Endothelial cell of umbilical vein (primary cell): ENCODE measurements at regions not wholly inside any gene's neighbourhood (a gene's known extent, or its start where the extent isn't known, plus 50 kb on each side); places are given as distances from the start of the nearest gene placed in this dataset.

Experiments used
- BruUV-seq: library from RNA; stranded (reverse); fragments of 400-500 nt; replicated peaks from 2 replicates; lab custom pipeline; 2021; lab: Mats Ljungman, UMichigan
- CTCF ChIA-PET: fragments of 300-600, 350-600 bp; sonication (Branson Sonifier 250); formaldehyde crosslinking; loops from one replicate; lab custom pipeline; 2021; ENCODE audit warnings: antibody characterized with exemption, inconsistent platforms; lab: Charles Lee
- POLR2A ChIA-PET: fragments of 300-600, 350-600 bp; sonication (Branson Sonifier 250); formaldehyde crosslinking; loops from one replicate; lab custom pipeline; 2021; ENCODE audit warnings: antibody characterized with exemption, inconsistent platforms; lab: Charles Lee
- DNase-seq: peaks from one replicate; pipeline ENCODE4 v3.0.0-alpha.2; 2011; ENCODE audit warnings: low read depth, low spot score
- FAIRE-seq: peaks from 2 replicates; lab custom pipeline; 2011; peaks lifted over from hg19 to GRCh38; lab: Jason Lieb, UNC
- H2AFZ ChIP-seq: 2 replicates; pipeline ENCODE4 v1.6.0; 2012; ENCODE audit warnings: low read depth, low read length, control low read depth, inconsistent platforms
- H3K27ac ChIP-seq: 2 replicates; pipeline ENCODE4 v1.5.1; 2011; ENCODE audit warnings: low read depth, mild to moderate bottlenecking, control low read depth, low read length, moderate library complexity; ENCODE audit not compliant: insufficient read depth
- H3K27me3 ChIP-seq, 2 experiments: 2 replicates each; pipeline versions ENCODE4 v1.6.0 to v1.6.1; 2011; ENCODE audit warnings: low read length in 2 of 2, mixed read lengths in 1 of 2; ENCODE audit not compliant: control insufficient read depth in 2 of 2, insufficient read depth in 2 of 2
- H3K36me3 ChIP-seq, 2 experiments: 2 replicates in 1 of 2; 3 replicates in 1 of 2; pipeline ENCODE4 v1.5.1; 2011; ENCODE audit warnings: low read length in 2 of 2, mild to moderate bottlenecking in 1 of 2, moderate library complexity in 1 of 2; ENCODE audit not compliant: control insufficient read depth in 2 of 2, insufficient read depth in 2 of 2; ENCODE audit errors: extremely low read depth in 1 of 2
- H3K4me1 ChIP-seq: 3 replicates; pipeline ENCODE4 v1.5.1; 2011; ENCODE audit warnings: mild to moderate bottlenecking, low read length; ENCODE audit not compliant: control insufficient read depth, insufficient read depth; ENCODE audit errors: extremely low read depth
- H3K4me2 ChIP-seq: 2 replicates; pipeline ENCODE4 v1.6.1; 2011; ENCODE audit warnings: low read length, control low read depth, mixed read lengths; ENCODE audit not compliant: insufficient read depth
- H3K4me3 ChIP-seq, 3 experiments: fragments of 200-600 bp in 1 of 3; sonication (generic), shearing (Covaris generic) in 1 of 3; replicated peaks in 1 of 3; 2 replicates each; pipeline ENCODE4 v1.5.1; 2011 to 2016; ENCODE audit warnings: control low read depth in 3 of 3, low read length in 3 of 3, mild to moderate bottlenecking in 2 of 3, inconsistent platforms in 1 of 3, low read depth in 1 of 3, moderate library complexity in 1 of 3; ENCODE audit not compliant: insufficient read depth in 1 of 3
- H3K79me2 ChIP-seq: 2 replicates; pipeline ENCODE4 v1.6.0; 2012; ENCODE audit warnings: low read length, inconsistent platforms; ENCODE audit not compliant: control insufficient read depth, insufficient read depth
- H3K9ac ChIP-seq: replicated peaks from 2 replicates; pipeline ENCODE3; 2011; ENCODE audit warnings: low read length, control low read depth; ENCODE audit not compliant: insufficient read depth; ENCODE audit errors: extremely low read depth
- H3K9me1 ChIP-seq: replicated peaks from 3 replicates; pipeline ENCODE4 v1.6.0; 2011; ENCODE audit warnings: mild to moderate bottlenecking, low read length; ENCODE audit not compliant: control insufficient read depth, insufficient read depth; ENCODE audit errors: extremely low read depth
- H3K9me3 ChIP-seq: replicated peaks from 2 replicates; pipeline ENCODE4 v1.5.1; 2012; ENCODE audit warnings: low read length, inconsistent platforms; ENCODE audit not compliant: control insufficient read depth, insufficient read depth
- H4K20me1 ChIP-seq: replicated peaks from 2 replicates; pipeline ENCODE3; 2011; ENCODE audit warnings: mild to moderate bottlenecking, low read length; ENCODE audit not compliant: control insufficient read depth, insufficient read depth; ENCODE audit errors: extremely low read depth
- CTCF ChIP-seq, 2 donors: IDR thresholded peaks; 1 replicate in 1 of 2; 2 replicates in 1 of 2; pipeline ENCODE4 v1.5.1; 2011; ENCODE audit warnings: low read length in 2 of 2, mild to moderate bottlenecking in 2 of 2, moderate library complexity in 2 of 2, control low read depth in 1 of 2, inconsistent platforms in 1 of 2, low read depth in 1 of 2; ENCODE audit not compliant: insufficient read depth in 1 of 2; ENCODE audit errors: extremely low read depth in 1 of 2
- EZH2 ChIP-seq: IDR thresholded peaks from 2 replicates; pipeline ENCODE4 v1.6.1; 2012; ENCODE audit warnings: borderline replicate concordance, low read depth, mild to moderate bottlenecking, moderate library complexity, low read length, inconsistent platforms; ENCODE audit not compliant: severe bottlenecking
- FOS ChIP-seq: IDR thresholded peaks from 2 replicates; pipeline ENCODE4 v1.6.1; 2011; ENCODE audit warnings: mild to moderate bottlenecking, low read length, moderate library complexity, borderline replicate concordance; ENCODE audit not compliant: insufficient read depth
- GATA2 ChIP-seq: IDR thresholded peaks from 2 replicates; pipeline ENCODE4 v1.7.0; 2011; ENCODE audit warnings: low read depth, mild to moderate bottlenecking, moderate library complexity, mixed read lengths, low read length; ENCODE audit not compliant: insufficient read length, insufficient read depth
- JUN ChIP-seq: IDR thresholded peaks from 2 replicates; pipeline ENCODE4 v1.6.1; 2011; ENCODE audit warnings: borderline replicate concordance, low read depth; ENCODE audit not compliant: insufficient read length, insufficient read depth
- MAX ChIP-seq: IDR thresholded peaks from 2 replicates; pipeline ENCODE4 v1.6.1; 2011; ENCODE audit not compliant: insufficient read depth, insufficient read length
- MYC ChIP-seq: IDR thresholded peaks from one replicate; pipeline ENCODE4 v1.6.1; 2011; ENCODE audit warnings: mild to moderate bottlenecking, low read depth, low read length
- POLR2A ChIP-seq: IDR thresholded peaks from 2 replicates; pipeline ENCODE4 v1.6.1; 2012; ENCODE audit warnings: low read depth, mild to moderate bottlenecking, control low read depth, low read length
- POLR2AphosphoS5 ChIP-seq: IDR thresholded peaks from 2 replicates; pipeline ENCODE4 v1.6.1; 2012; ENCODE audit warnings: low read depth, mild to moderate bottlenecking, control low read depth, low read length, moderate library complexity; ENCODE audit not compliant: insufficient read depth
- dilution Hi-C: fragments of 300-500 bp; cut with MboI; formaldehyde crosslinking; loops from one replicate; pipeline ENCODE4 v1.15.0; 2019; ENCODE audit warnings: low sequenced_read_pairs; ENCODE audit not compliant: extremely low pct_ligation_motif_present
- intact Hi-C: fragments of 100-400 bp; cut with micrococcal nuclease; formaldehyde crosslinking; loops from one replicate; pipeline ENCODE4 v1.10.0; 2022

DNA sequence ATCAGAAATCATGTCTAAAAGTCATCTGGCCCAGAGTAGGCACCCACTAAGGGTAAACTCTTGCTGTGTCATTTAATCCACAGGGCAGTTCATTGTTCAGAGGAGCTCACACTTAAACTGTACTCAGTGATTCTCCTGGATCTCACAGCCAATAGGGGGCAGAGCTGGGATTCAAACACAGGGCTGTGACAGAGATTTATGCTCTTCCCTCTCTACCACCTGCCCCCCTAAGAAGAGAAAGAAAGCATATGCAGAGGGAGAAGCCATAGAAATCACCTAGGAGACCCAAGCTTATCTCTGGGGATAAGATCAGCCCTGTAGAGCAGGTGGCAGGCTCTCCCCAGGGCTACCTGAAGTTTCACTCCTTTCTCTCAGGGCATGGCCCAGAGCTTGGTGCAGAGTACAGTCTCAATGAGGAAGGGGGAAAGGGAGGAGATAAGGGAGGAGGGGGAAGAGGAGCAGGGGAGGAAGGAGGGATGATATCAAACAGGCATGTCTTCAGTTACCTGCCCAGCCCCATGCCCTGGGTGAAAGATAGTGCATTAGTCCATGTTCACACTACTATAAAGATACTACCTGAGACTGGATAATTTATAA lies 51.8 kb upstream of the ADPGK start:
- H3K27ac ChIP-seq = no peak overlapping the region
- H3K79me2 ChIP-seq = no peaks in the 10 kb centered on the region
- no peaks in the 10 kb centered on the region for H4K20me1 ChIP-seq
- H3K4me3 ChIP-seq = no peak overlapping the region
- intact Hi-C loops = no loop called here
- POLR2A ChIA-PET = no interaction called here
- no peak for TF ChIP-seq MYC
- TF ChIP-seq JUN = no peak
- no peak for TF ChIP-seq CTCF (IDR thresholded peaks at IDR 0.05; ENCODE audit: extremely low read depth in 1 of 2, insufficient read depth in 1 of 2, low read depth in 1 of 2, low read length in 2 of 2)
- TF ChIP-seq MAX = no peak
- no peak for TF ChIP-seq POLR2AphosphoS5
- TF ChIP-seq GATA2 = no peak
- TF ChIP-seq FOS = no peak
- TF ChIP-seq EZH2 = no peak
- no peak for TF ChIP-seq POLR2A
- H3K27me3 ChIP-seq = peaks cover 8 to 10% of the 10 kb centered on the region in 2 experiments
- no peak for DNase-seq
- dilution Hi-C loops = no loop called here
- H3K36me3 ChIP-seq = no peaks in the 10 kb centered on the region
- H3K4me1 ChIP-seq = no peaks in the 10 kb centered on the region
- no peaks in the 10 kb centered on the region for H3K9me1 ChIP-seq
- CTCF ChIA-PET = no interaction called here
- H3K9me3 ChIP-seq = no peaks in the 10 kb centered on the region
- no peak overlapping the region for H3K4me2 ChIP-seq
- H2AFZ ChIP-seq = no peak overlapping the region
- FAIRE-seq = no peak
- no peak overlapping the region for H3K9ac ChIP-seq
- no TSS peak for BruUV-seq
